ENCODE measurements at regions not wholly inside any gene's neighbourhood (a gene's known extent, or its start where the extent isn't known, plus 50 kb on each side); places are given as distances from the start of the nearest gene placed in this dataset.

DNA sequence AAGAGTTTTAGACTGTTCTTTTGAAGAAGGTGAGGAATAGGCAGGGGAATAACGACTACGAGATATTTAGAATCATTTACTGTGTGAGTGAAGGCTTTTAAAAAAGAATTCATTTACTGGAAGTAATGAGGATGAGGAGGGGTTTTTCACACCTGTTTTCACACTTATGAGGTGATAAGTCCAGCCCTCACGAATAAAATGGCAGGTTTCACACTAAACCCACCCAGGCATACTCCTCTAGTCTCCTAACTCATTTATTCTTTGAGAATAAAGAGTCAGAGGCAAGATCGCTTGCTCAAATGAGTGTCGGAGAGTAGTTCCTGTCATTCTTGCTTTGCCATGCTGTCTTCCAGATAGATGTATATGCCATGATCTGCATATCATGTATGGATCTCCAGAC is 79.0 kb upstream of the ZEB2 start:
- TF ChIP-seq, protein P1, sequence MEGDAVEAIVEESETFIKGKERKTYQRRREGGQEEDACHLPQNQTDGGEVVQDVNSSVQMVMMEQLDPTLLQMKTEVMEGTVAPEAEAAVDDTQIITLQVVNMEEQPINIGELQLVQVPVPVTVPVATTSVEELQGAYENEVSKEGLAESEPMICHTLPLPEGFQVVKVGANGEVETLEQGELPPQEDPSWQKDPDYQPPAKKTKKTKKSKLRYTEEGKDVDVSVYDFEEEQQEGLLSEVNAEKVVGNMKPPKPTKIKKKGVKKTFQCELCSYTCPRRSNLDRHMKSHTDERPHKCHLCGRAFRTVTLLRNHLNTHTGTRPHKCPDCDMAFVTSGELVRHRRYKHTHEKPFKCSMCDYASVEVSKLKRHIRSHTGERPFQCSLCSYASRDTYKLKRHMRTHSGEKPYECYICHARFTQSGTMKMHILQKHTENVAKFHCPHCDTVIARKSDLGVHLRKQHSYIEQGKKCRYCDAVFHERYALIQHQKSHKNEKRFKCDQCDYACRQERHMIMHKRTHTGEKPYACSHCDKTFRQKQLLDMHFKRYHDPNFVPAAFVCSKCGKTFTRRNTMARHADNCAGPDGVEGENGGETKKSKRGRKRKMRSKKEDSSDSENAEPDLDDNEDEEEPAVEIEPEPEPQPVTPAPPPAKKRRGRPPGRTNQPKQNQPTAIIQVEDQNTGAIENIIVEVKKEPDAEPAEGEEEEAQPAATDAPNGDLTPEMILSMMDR (conservative IDR thresholded peaks at IDR 0.05; ENCODE audit: low read depth, low read length) = no peak
- TF ChIP-seq EZH2phosphoT487 (IDR thresholded peaks at IDR 0.05; ENCODE audit: borderline replicate concordance, low read length) = no peak

Data from PC-3 (cell line).